GM23338 (cell line): ENCODE measurements at regions not wholly inside any gene's neighbourhood (a gene's known extent, or its start where the extent isn't known, plus 50 kb on each side); places are given as distances from the start of the nearest gene placed in this dataset.

Experiments
- ATAC-seq: fragments of 200-7000 bp; cut with Tn5 transposase; 3 replicates; pipeline ENCODE4 v1.9.1; 2020
- DNase-seq: peaks from one replicate; pipeline ENCODE4 v3.0.0-alpha.2; 2015; ENCODE audit warnings: low spot score
- H2AFZ ChIP-seq: fragments of 200-600 bp; sonication (generic); 2 replicates; pipeline ENCODE4 v1.8.0; 2016; ENCODE audit warnings: antibody characterized with exemption, mild to moderate bottlenecking, moderate library complexity
- H3F3A ChIP-seq: fragments of 200-600 bp; sonication (generic); replicated peaks from 2 replicates; pipeline ENCODE4 v1.8.0; 2017; ENCODE audit warnings: antibody characterized with exemption, mixed run types, low read depth
- H3K27ac ChIP-seq: fragments of 200-600 bp; sonication (generic); 2 replicates; pipeline ENCODE4 v1.6.1; 2016; ENCODE audit warnings: low read depth
- H3K27me3 ChIP-seq: fragments of 200-600 bp; sonication (generic); 2 replicates; pipeline ENCODE4 v1.8.0; 2016; ENCODE audit warnings: mild to moderate bottlenecking, mixed run types, moderate library complexity; ENCODE audit not compliant: insufficient read depth
- H3K36me3 ChIP-seq: fragments of 200-600 bp; sonication (generic); 2 replicates; pipeline ENCODE4 v1.8.0; 2016; ENCODE audit warnings: mild to moderate bottlenecking; ENCODE audit not compliant: insufficient read depth
- H3K4me1 ChIP-seq: fragments of 200-600 bp; sonication (generic); 2 replicates; pipeline ENCODE4 v1.8.0; 2016; ENCODE audit warnings: mild to moderate bottlenecking, moderate library complexity; ENCODE audit not compliant: insufficient read depth
- H3K4me2 ChIP-seq: fragments of 200-600 bp; sonication (generic); 2 replicates; pipeline ENCODE4 v1.7.1; 2017; ENCODE audit warnings: mixed run types
- H3K4me3 ChIP-seq: fragments of 200-600 bp; sonication (generic); 2 replicates; pipeline ENCODE4 v1.6.1; 2016; ENCODE audit warnings: mixed run types
- H3K79me2 ChIP-seq: fragments of 200-600 bp; sonication (generic); replicated peaks from 2 replicates; pipeline ENCODE4 v1.8.0; 2017; ENCODE audit warnings: mild to moderate bottlenecking; ENCODE audit not compliant: insufficient read depth
- H3K9me2 ChIP-seq: fragments of 200-600 bp; sonication (generic); 2 replicates; pipeline ENCODE4 v1.8.0; 2017; ENCODE audit not compliant: insufficient read depth
- H4K20me1 ChIP-seq: fragments of 200-600 bp; sonication (generic); replicated peaks from 2 replicates; pipeline ENCODE4 v1.8.0; 2017; ENCODE audit warnings: mild to moderate bottlenecking; ENCODE audit not compliant: insufficient read depth
- H3K27ac Mint-ChIP-seq: 2 replicates; pipeline ENCODE4 v1.8.0; 2020; ENCODE audit warnings: inconsistent platforms, mild to moderate bottlenecking, moderate library complexity, mixed read lengths
- H3K27me3 Mint-ChIP-seq: 3 replicates; pipeline ENCODE4 v1.8.0; 2022; ENCODE audit warnings: low read depth, mild to moderate bottlenecking, moderate library complexity, mixed read lengths, inconsistent platforms; ENCODE audit not compliant: insufficient read depth, poor library complexity
- H3K36me3 Mint-ChIP-seq: 3 replicates; pipeline ENCODE4 v1.8.0; 2021; ENCODE audit warnings: low read depth, mild to moderate bottlenecking, inconsistent platforms, moderate library complexity, mixed read lengths
- H3K4me1 Mint-ChIP-seq: 3 replicates; pipeline ENCODE4 v1.8.0; 2020; ENCODE audit warnings: mild to moderate bottlenecking, inconsistent platforms, mixed read lengths
- H3K4me3 Mint-ChIP-seq: 3 replicates; pipeline ENCODE4 v1.8.0; 2021; ENCODE audit warnings: moderate library complexity, mild to moderate bottlenecking, inconsistent platforms, mixed read lengths
- H3K9me3 Mint-ChIP-seq: 3 replicates; pipeline ENCODE4 v1.8.0; 2020; ENCODE audit warnings: moderate library complexity, mild to moderate bottlenecking, inconsistent platforms, mixed read lengths
- CREB1 ChIP-seq: fragments of 250-450 bp; sonication (Bioruptor Pico); IDR thresholded peaks from 2 replicates; pipeline ENCODE4 v1.5.0; 2020; ENCODE audit warnings: low read depth, mild to moderate bottlenecking, moderate library complexity
- ETS1 ChIP-seq: IDR thresholded peaks from 2 replicates; pipeline ENCODE4 v1.6.1; 2016; ENCODE audit warnings: antibody characterized with exemption
- EZH2 ChIP-seq: fragments of 200-600 bp; sonication (generic); IDR thresholded peaks from one replicate; pipeline ENCODE4 v1.8.0; 2017; ENCODE audit warnings: antibody characterized with exemption, mild to moderate bottlenecking, low read depth; ENCODE audit not compliant: unreplicated experiment
- EZH2phosphoT487 ChIP-seq: fragments of 200-600 bp; sonication (generic); IDR thresholded peaks from one replicate; pipeline ENCODE4 v1.8.1; 2018; ENCODE audit warnings: antibody characterized with exemption; ENCODE audit not compliant: unreplicated experiment
- JUNB ChIP-seq: IDR thresholded peaks from one replicate; pipeline ENCODE4 v1.6.1; 2016; ENCODE audit warnings: antibody characterized with exemption; ENCODE audit not compliant: unreplicated experiment
- NANOG ChIP-seq: IDR thresholded peaks from 2 replicates; pipeline ENCODE4 v1.6.1; 2016; ENCODE audit warnings: antibody characterized with exemption, borderline replicate concordance
- POLR2AphosphoS5 ChIP-seq: IDR thresholded peaks from 2 replicates; pipeline ENCODE4 v1.6.1; 2016; ENCODE audit warnings: antibody characterized with exemption, low read depth
- ZNF114 ChIP-seq: fragments of 250-450 bp; sonication (Bioruptor Pico); IDR thresholded peaks from 2 replicates; pipeline ENCODE4 v1.5.0; 2020; ENCODE audit warnings: mild to moderate bottlenecking, moderate library complexity
- ZNF331 ChIP-seq: fragments of 250-450 bp; sonication (Bioruptor Pico); IDR thresholded peaks from 2 replicates; pipeline ENCODE4 v1.5.0; 2020; ENCODE audit warnings: low read depth, mild to moderate bottlenecking, moderate library complexity
- ZNF462 ChIP-seq: fragments of 250-450 bp; sonication (Bioruptor Pico); IDR thresholded peaks from 2 replicates; pipeline ENCODE4 v1.5.0; 2020; ENCODE audit warnings: mild to moderate bottlenecking, moderate library complexity

GRCh38 chr6:2534406-2535042 lies 216.2 kb downstream of the MYLK4 start (continued):
- TF ChIP-seq ZNF462 (no peak), EZH2 (no peak), EZH2phosphoT487 (no peak), ZNF331 (CRISPR knock-in tag) (no peak)

- Mint-ChIP-seq H3K9me3 (peaks cover 4% of the 10 kb centered on the region; the same call in 1 of the 3 replicates), H3K4me1 (peaks cover 8% of the 10 kb centered on the region), H3K4me3 (no peak overlapping the region), H3K36me3 (no peaks in the 10 kb centered on the region), H3K27ac (no peak overlapping the region), H3K27me3 (peaks cover 4% of the 10 kb centered on the region)
- Histone ChIP-seq H3F3A (no peaks in the 10 kb centered on the region), H4K20me1 (no peaks in the 10 kb centered on the region), H3K4me1 (no peaks in the 10 kb centered on the region), H3K9me2 (0 out of 2 replicates have a peak, but pooled peaks cover 9% of the 10 kb centered on the region), H2AFZ (no peak overlapping the region), H3K27me3 (no peaks in the 10 kb centered on the region), H3K36me3 (no peaks in the 10 kb centered on the region), H3K4me2 (no peak overlapping the region), H3K4me3 (no peak overlapping the region), H3K27ac (no peak overlapping the region), H3K79me2 (no peaks in the 10 kb centered on the region)
- TF ChIP-seq CREB1 = no peak
- no peak for TF ChIP-seq ETS1
- no peak for TF ChIP-seq JUNB
- no peak for TF ChIP-seq NANOG
- no peak for TF ChIP-seq ZNF114 (CRISPR knock-in tag)
- no peak for TF ChIP-seq POLR2AphosphoS5
- ATAC-seq (no peak), DNase-seq (no peak)
These were observed 219.1 kb downstream of the MYLK4 start for GRCh38 chr6:2531426-2532215.
